Peyer's patch (tissue), 4 donors: ENCODE measurements at regions not wholly inside any gene's neighbourhood (a gene's known extent, or its start where the extent isn't known, plus 50 kb on each side); places are given as distances from the start of the nearest gene placed in this dataset.

Source experiments
- POLR2A ChIP-seq, 2 donors: fragments of 450-650 bp; IDR thresholded peaks; one replicate each; pipeline ENCODE4 v1.5.1; 2017; ENCODE audit warnings: antibody characterized with exemption in 2 of 2, mild to moderate bottlenecking in 2 of 2, moderate library complexity in 2 of 2
- TF ChIP-seq, protein P1 (sequence below), 6 experiments: fragments of 450-650 bp in 4 of 6; fragments of 200-600 bp in 2 of 6; sonication (generic) in 1 of 6; IDR thresholded peaks; one replicate each; pipeline ENCODE4 v1.5.1; 2017 to 2019; ENCODE audit warnings: antibody characterized with exemption in 6 of 6, mild to moderate bottlenecking in 3 of 6, moderate library complexity in 1 of 6

DNA sequence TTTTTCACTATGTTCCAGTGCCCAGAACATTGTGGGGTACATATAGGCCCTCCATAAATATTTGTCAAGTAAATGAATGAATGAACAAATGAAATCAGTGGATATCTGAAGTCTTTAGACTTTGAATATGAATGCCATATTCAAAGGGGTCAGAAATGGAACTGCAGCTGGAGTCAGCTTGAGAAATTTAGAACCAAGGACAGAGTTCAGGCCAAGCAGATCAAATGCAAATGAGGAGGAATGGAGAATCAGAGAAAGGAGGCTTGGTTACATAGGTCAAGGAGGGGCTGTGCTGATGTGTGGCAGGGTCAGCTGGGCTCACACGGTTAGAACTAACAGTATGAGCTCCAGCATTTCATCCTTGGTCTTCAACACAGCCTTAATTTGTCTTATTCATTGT is 104.0 kb upstream of the SEL1L start:
- TF ChIP-seq, protein P1, sequence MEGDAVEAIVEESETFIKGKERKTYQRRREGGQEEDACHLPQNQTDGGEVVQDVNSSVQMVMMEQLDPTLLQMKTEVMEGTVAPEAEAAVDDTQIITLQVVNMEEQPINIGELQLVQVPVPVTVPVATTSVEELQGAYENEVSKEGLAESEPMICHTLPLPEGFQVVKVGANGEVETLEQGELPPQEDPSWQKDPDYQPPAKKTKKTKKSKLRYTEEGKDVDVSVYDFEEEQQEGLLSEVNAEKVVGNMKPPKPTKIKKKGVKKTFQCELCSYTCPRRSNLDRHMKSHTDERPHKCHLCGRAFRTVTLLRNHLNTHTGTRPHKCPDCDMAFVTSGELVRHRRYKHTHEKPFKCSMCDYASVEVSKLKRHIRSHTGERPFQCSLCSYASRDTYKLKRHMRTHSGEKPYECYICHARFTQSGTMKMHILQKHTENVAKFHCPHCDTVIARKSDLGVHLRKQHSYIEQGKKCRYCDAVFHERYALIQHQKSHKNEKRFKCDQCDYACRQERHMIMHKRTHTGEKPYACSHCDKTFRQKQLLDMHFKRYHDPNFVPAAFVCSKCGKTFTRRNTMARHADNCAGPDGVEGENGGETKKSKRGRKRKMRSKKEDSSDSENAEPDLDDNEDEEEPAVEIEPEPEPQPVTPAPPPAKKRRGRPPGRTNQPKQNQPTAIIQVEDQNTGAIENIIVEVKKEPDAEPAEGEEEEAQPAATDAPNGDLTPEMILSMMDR (IDR thresholded peaks at IDR 0.05): no peak
- no peak for TF ChIP-seq POLR2A (IDR thresholded peaks at IDR 0.05)
